ENCODE measurements at regions not wholly inside any gene's neighbourhood (a gene's known extent, or its start where the extent isn't known, plus 50 kb on each side); places are given as distances from the start of the nearest gene placed in this dataset.

- TF ChIP-seq CTCF (IDR thresholded peaks at IDR 0.05) (no peak), POLR2AphosphoS5 (IDR thresholded peaks at IDR 0.05; ENCODE audit: low read depth, low read length) (no peak)
Observed at GRCh38 chr6:144416244-144416643, 131.1 kb downstream of the UTRN start.
